ENCODE measurements at regions not wholly inside any gene's neighbourhood (a gene's known extent, or its start where the extent isn't known, plus 50 kb on each side); places are given as distances from the start of the nearest gene placed in this dataset.

DNA sequence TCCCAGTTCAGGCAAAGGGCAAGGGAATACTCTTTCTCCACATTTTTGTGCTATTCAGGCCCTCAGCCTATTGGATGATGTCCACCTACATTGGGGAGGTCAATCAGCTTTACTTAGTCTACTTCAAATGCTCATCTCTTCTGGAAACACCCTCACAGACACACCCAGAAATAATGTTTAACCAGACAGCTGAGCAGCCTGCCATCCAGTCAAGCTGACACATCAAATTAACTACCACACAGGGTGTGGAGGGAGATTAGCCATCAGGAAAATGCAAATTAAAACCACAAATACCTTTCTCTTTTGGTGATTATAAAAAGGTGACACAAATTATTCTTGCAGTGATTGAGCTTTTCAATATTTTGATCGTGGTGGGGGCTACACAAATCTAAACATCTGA, 74.7 kb upstream of the FZD8 start:
- TF ChIP-seq POLR2A (IDR thresholded peaks at IDR 0.05): no peak
- TF ChIP-seq CTCF (IDR thresholded peaks at IDR 0.05): no peak
- TF ChIP-seq EP300 (IDR thresholded peaks at IDR 0.05): no peak
- TF ChIP-seq POLR2AphosphoS5 (IDR thresholded peaks at IDR 0.05): no peak
